Mesenchymal stem cell (in vitro differentiated cells and primary cell): ENCODE measurements at regions not wholly inside any gene's neighbourhood (a gene's known extent, or its start where the extent isn't known, plus 50 kb on each side); places are given as distances from the start of the nearest gene placed in this dataset.

Source experiments
- DNase-seq: peaks from one replicate; pipeline ENCODE4 v3.0.0-alpha.2; 2013
- H2AFZ ChIP-seq: one replicate; pipeline ENCODE4 v1.6.1; 2013; ENCODE audit warnings: low read depth, mild to moderate bottlenecking, control low read depth, inconsistent platforms, low read length, moderate library complexity
- H2AK5ac ChIP-seq: 2 replicates; pipeline ENCODE4 v1.6.1; 2013; ENCODE audit warnings: low read length, moderate library complexity, mild to moderate bottlenecking, inconsistent platforms; ENCODE audit not compliant: severe bottlenecking
- H2BK120ac ChIP-seq: one replicate; pipeline ENCODE4 v1.6.1; 2013; ENCODE audit warnings: low read depth, mild to moderate bottlenecking, inconsistent platforms, low read length, moderate library complexity
- H2BK12ac ChIP-seq, 2 experiments: one replicate each; pipeline ENCODE4 v1.6.1; 2013; ENCODE audit warnings: inconsistent platforms in 2 of 2, low read length in 2 of 2, mild to moderate bottlenecking in 2 of 2, moderate library complexity in 2 of 2, control low read depth in 1 of 2
- H2BK15ac ChIP-seq: one replicate; pipeline ENCODE4 v1.6.1; 2013; ENCODE audit warnings: mild to moderate bottlenecking, low read depth, inconsistent platforms; ENCODE audit not compliant: poor library complexity, severe bottlenecking
- H2BK5ac ChIP-seq: 2 replicates; pipeline ENCODE4 v1.6.1; 2013; ENCODE audit warnings: low read depth, mild to moderate bottlenecking, low read length, control low read depth, inconsistent platforms; ENCODE audit not compliant: poor library complexity, severe bottlenecking
- H3K14ac ChIP-seq, 2 experiments: one replicate each; pipeline ENCODE4 v1.6.1; 2013; ENCODE audit warnings: inconsistent platforms in 2 of 2, low read length in 2 of 2, control low read depth in 1 of 2, mild to moderate bottlenecking in 1 of 2, moderate library complexity in 1 of 2
- H3K18ac ChIP-seq, 2 experiments: one replicate each; pipeline ENCODE4 v1.6.1; 2013; ENCODE audit warnings: inconsistent platforms in 2 of 2, low read length in 2 of 2, control low read depth in 1 of 2, low read depth in 1 of 2, mild to moderate bottlenecking in 1 of 2
- H3K23ac ChIP-seq, 2 experiments: one replicate each; pipeline ENCODE4 v1.6.1; 2013; ENCODE audit warnings: inconsistent platforms in 2 of 2, low read length in 2 of 2, mild to moderate bottlenecking in 2 of 2, moderate library complexity in 2 of 2, control low read depth in 1 of 2
- H3K27ac ChIP-seq: 2 replicates; pipeline ENCODE4 v1.5.1; 2013; ENCODE audit warnings: mild to moderate bottlenecking, moderate library complexity, low read length, control low read depth, inconsistent platforms; ENCODE audit not compliant: poor library complexity, severe bottlenecking
- H3K27me3 ChIP-seq, 2 experiments: 2 replicates each; pipeline versions ENCODE4 v1.6.1 to v1.7.0; 2013; ENCODE audit warnings: low read length in 2 of 2, mild to moderate bottlenecking in 2 of 2, moderate library complexity in 2 of 2, control low read depth in 1 of 2, inconsistent platforms in 1 of 2; ENCODE audit not compliant: control insufficient read depth in 1 of 2, insufficient read depth in 1 of 2
- H3K36me3 ChIP-seq, 2 experiments: 2 replicates each; pipeline versions ENCODE4 v1.6.1 to v1.7.0; 2013; ENCODE audit warnings: low read length in 2 of 2, control low read depth in 1 of 2, inconsistent platforms in 1 of 2, low read depth in 1 of 2, mild to moderate bottlenecking in 1 of 2; ENCODE audit not compliant: insufficient read depth in 2 of 2, control insufficient read depth in 1 of 2
- H3K4ac ChIP-seq, 2 experiments: one replicate each; pipeline ENCODE4 v1.6.1; 2013; ENCODE audit warnings: inconsistent platforms in 2 of 2, low read length in 2 of 2, mild to moderate bottlenecking in 2 of 2, moderate library complexity in 2 of 2, control low read depth in 1 of 2, low read depth in 1 of 2
- H3K4me1 ChIP-seq: 2 replicates; pipeline ENCODE4 v1.6.1; 2013; ENCODE audit warnings: low read depth, low read length, control low read depth; ENCODE audit not compliant: control insufficient read depth, insufficient read depth
- H3K4me2 ChIP-seq: 2 replicates; pipeline ENCODE4 v1.6.1; 2013; ENCODE audit warnings: low read length, mild to moderate bottlenecking, inconsistent platforms; ENCODE audit not compliant: poor library complexity, severe bottlenecking
- H3K4me3 ChIP-seq, 2 experiments: 2 replicates each; pipeline versions ENCODE4 v1.5.1 to v1.7.0; 2013; ENCODE audit warnings: low read length in 2 of 2, mild to moderate bottlenecking in 2 of 2, control low read depth in 1 of 2, low read depth in 1 of 2; ENCODE audit not compliant: insufficient read depth in 1 of 2
- H3K79me1 ChIP-seq: replicated peaks from 2 replicates; pipeline ENCODE4 v1.6.1; 2013; ENCODE audit warnings: mild to moderate bottlenecking, control low read depth, low read length, inconsistent platforms; ENCODE audit not compliant: poor library complexity, severe bottlenecking
- H3K9ac ChIP-seq: 2 replicates; pipeline ENCODE4 v1.7.0; 2013; ENCODE audit warnings: mild to moderate bottlenecking, low read length, moderate library complexity
- H3K9me3 ChIP-seq: 2 replicates; pipeline ENCODE4 v1.7.0; 2013; ENCODE audit warnings: mild to moderate bottlenecking, low read length; ENCODE audit not compliant: control insufficient read depth
- H4K8ac ChIP-seq: one replicate; pipeline ENCODE4 v1.6.1; 2013; ENCODE audit warnings: inconsistent platforms, mild to moderate bottlenecking, low read length, moderate library complexity
- H4K91ac ChIP-seq: one replicate; pipeline ENCODE4 v1.6.1; 2013; ENCODE audit warnings: mild to moderate bottlenecking, low read length, inconsistent platforms
- WGBS: methylation state at CpG from one replicate; pipeline ENCODE4 v1.1.7; 2013; ENCODE audit warnings: mixed read lengths; 5-methylcytosine and 5-hydroxymethylcytosine counted together

- H3K4me2 ChIP-seq, result peak overlapping the region; percentile 33
- H3K4me3 ChIP-seq, result peak overlapping the region in 1 of 2 experiments; percentile 41
- H2AK5ac ChIP-seq, result no peak overlapping the region
- DNase-seq, result no peak
- no peak overlapping the region for H4K91ac ChIP-seq
- peaks cover 2% of the 10 kb centered on the region for H3K4me1 ChIP-seq
- WGBS, result 46% methylated on average over 2 of the region's 4 CpGs
- H4K8ac ChIP-seq, result no peak overlapping the region
- H3K18ac ChIP-seq, result no peak overlapping the region
- no peak overlapping the region for H2BK120ac ChIP-seq
- peak overlapping the region; percentile 48 for H3K9ac ChIP-seq
- H2AFZ ChIP-seq, result no peak overlapping the region
- H2BK15ac ChIP-seq, result no peak overlapping the region
- no peak overlapping the region for H3K23ac ChIP-seq
- peaks cover 0 to 24% of the 10 kb centered on the region in 2 experiments for H3K27me3 ChIP-seq
- no peak overlapping the region for H2BK12ac ChIP-seq
- no peaks in the 10 kb centered on the region for H3K79me1 ChIP-seq
- no peak overlapping the region for H3K14ac ChIP-seq
- no peaks in the 10 kb centered on the region for H3K9me3 ChIP-seq
- no peak overlapping the region for H3K27ac ChIP-seq
- H3K4ac ChIP-seq, result no peak overlapping the region
- no peak overlapping the region for H2BK5ac ChIP-seq
- no peaks in the 10 kb centered on the region for H3K36me3 ChIP-seq
Measured at GRCh38 chr1:239897458-239897857, 194.2 kb upstream of the FMN2 start.

GRCh38 chr1:239898062-239898730 lies 193.5 kb upstream of the FMN2 start:
- Histone ChIP-seq H4K8ac (no peak overlapping the region), H3K79me1 (no peaks in the 10 kb centered on the region), H3K4me3 (peak overlapping the region in 1 of 2 experiments; percentile 41), H3K14ac (no peak overlapping the region), H3K23ac (no peak overlapping the region), H3K27ac (no peak overlapping the region), H3K36me3 (no peaks in the 10 kb centered on the region), H3K9ac (peak overlapping the region; percentile 48), H3K4ac (no peak overlapping the region), H2BK5ac (no peak overlapping the region), H4K91ac (no peak overlapping the region), H3K4me2 (peak overlapping the region; percentile 33), H3K27me3 (peaks cover 0 to 24% of the 10 kb centered on the region in 2 experiments), H2AFZ (no peak overlapping the region), H3K4me1 (peaks cover 2% of the 10 kb centered on the region), H2BK12ac (no peak overlapping the region), H2BK120ac (no peak overlapping the region), H3K18ac (no peak overlapping the region), H3K9me3 (no peaks in the 10 kb centered on the region), H2BK15ac (no peak overlapping the region), H2AK5ac (no peak overlapping the region)
- peak; percentile 65 for DNase-seq
- WGBS, result 24% methylated on average over 13 of the region's 15 CpGs

GRCh38 chr1:239899747-239900146 lies 191.9 kb upstream of the FMN2 start:
- Histone ChIP-seq H2BK120ac (no peak overlapping the region), H3K27ac (no peak overlapping the region), H3K4me3 (no peak overlapping the region), H2BK12ac (no peak overlapping the region), H3K4me2 (no peak overlapping the region), H3K4ac (no peak overlapping the region), H2BK15ac (no peak overlapping the region), H3K27me3 (peaks cover 0 to 24% of the 10 kb centered on the region in 2 experiments), H3K9ac (no peak overlapping the region), H3K36me3 (no peaks in the 10 kb centered on the region), H2BK5ac (no peak overlapping the region), H4K91ac (no peak overlapping the region), H4K8ac (no peak overlapping the region), H2AK5ac (no peak overlapping the region), H3K23ac (no peak overlapping the region), H3K14ac (no peak overlapping the region), H3K18ac (no peak overlapping the region), H3K9me3 (no peaks in the 10 kb centered on the region), H2AFZ (no peak overlapping the region), H3K4me1 (peaks cover 2% of the 10 kb centered on the region), H3K79me1 (no peaks in the 10 kb centered on the region)
- no peak for DNase-seq
- 77% methylated on average over 3 of the region's 3 CpGs for WGBS

GRCh38 chr1:239906394-239906793 lies 185.3 kb upstream of the FMN2 start:
- Histone ChIP-seq H2BK12ac (no peak overlapping the region), H2AFZ (no peak overlapping the region), H3K9me3 (no peaks in the 10 kb centered on the region), H2AK5ac (no peak overlapping the region), H3K4me1 (no peaks in the 10 kb centered on the region), H3K4me2 (no peak overlapping the region), H3K4ac (no peak overlapping the region), H3K79me1 (no peaks in the 10 kb centered on the region), H2BK15ac (no peak overlapping the region), H2BK5ac (no peak overlapping the region), H4K8ac (no peak overlapping the region), H3K27ac (no peak overlapping the region), H3K9ac (no peak overlapping the region), H2BK120ac (no peak overlapping the region), H3K27me3 (no peaks in the 10 kb centered on the region), H3K23ac (no peak overlapping the region), H3K36me3 (no peaks in the 10 kb centered on the region), H3K4me3 (no peak overlapping the region), H3K14ac (no peak overlapping the region), H3K18ac (no peak overlapping the region), H4K91ac (no peak overlapping the region)
- 74% methylated on average over 4 of the region's 5 CpGs for whole genome bisulfite sequencing
- DNase-seq, result no peak
